OCI-LY7 (cell line): ENCODE measurements at regions not wholly inside any gene's neighbourhood (a gene's known extent, or its start where the extent isn't known, plus 50 kb on each side); places are given as distances from the start of the nearest gene placed in this dataset.

Experiments
- BruUV-seq: library from RNA; stranded (reverse); fragments of 400-500 nt; replicated peaks from 2 replicates; lab custom pipeline; 2021; lab: Mats Ljungman, UMichigan
- CTCF ChIA-PET: fragments of 300-600 bp; sonication (Branson Sonifier 250); formaldehyde crosslinking; loops from one replicate; lab custom pipeline; 2022; ENCODE audit warnings: antibody characterized with exemption; ENCODE audit not compliant: unreplicated experiment; lab: Charles Lee
- POLR2A ChIA-PET: fragments of 300-600 bp; sonication (Branson Sonifier 250); formaldehyde crosslinking; loops from one replicate; lab custom pipeline; 2022; ENCODE audit warnings: antibody characterized with exemption; lab: Charles Lee
- DNase-seq: peaks from one replicate; pipeline ENCODE4 v3.0.0-alpha.2; 2015; ENCODE audit warnings: low spot score
- H2AFZ ChIP-seq: fragments of 200-600 bp; sonication (generic), shearing (Covaris generic); 2 replicates; pipeline ENCODE4 v1.6.1; 2014; ENCODE audit warnings: mild to moderate bottlenecking, antibody characterized with exemption, low read length, moderate library complexity
- H3K27ac ChIP-seq: fragments of 200-600 bp; sonication (generic); 2 replicates; pipeline ENCODE4 v1.5.1; 2014; ENCODE audit warnings: mixed run types, low read depth, mild to moderate bottlenecking, moderate library complexity, low read length, inconsistent platforms; ENCODE audit not compliant: poor library complexity, severe bottlenecking
- H3K36me3 ChIP-seq: fragments of 200-600 bp; sonication (generic); 2 replicates; pipeline ENCODE4 v1.6.1; 2014; ENCODE audit warnings: mild to moderate bottlenecking, antibody characterized with exemption, low read length, moderate library complexity, mixed read lengths; ENCODE audit not compliant: insufficient read depth
- H3K4me1 ChIP-seq: fragments of 200-600 bp; sonication (generic); 2 replicates; pipeline ENCODE4 v1.5.1; 2014; ENCODE audit warnings: mild to moderate bottlenecking, low read length; ENCODE audit not compliant: insufficient read depth, poor library complexity, severe bottlenecking
- H3K4me2 ChIP-seq: fragments of 200-600 bp; sonication (generic); 2 replicates; pipeline ENCODE4 v1.6.1; 2014; ENCODE audit warnings: mild to moderate bottlenecking, low read length
- H3K4me3 ChIP-seq: fragments of 200-600 bp; sonication (generic); 2 replicates; pipeline ENCODE4 v1.5.1; 2014; ENCODE audit warnings: mild to moderate bottlenecking, low read depth, low read length; ENCODE audit not compliant: poor library complexity, severe bottlenecking
- H3K79me2 ChIP-seq: fragments of 200-600 bp; sonication (generic); 2 replicates; pipeline ENCODE4 v1.6.1; 2016; ENCODE audit warnings: low read depth, mild to moderate bottlenecking, low read length, moderate library complexity, mixed read lengths; ENCODE audit not compliant: insufficient read depth
- H3K9me2 ChIP-seq: fragments of 200-600 bp; sonication (generic); 2 replicates; pipeline ENCODE4 v1.6.1; 2016; ENCODE audit warnings: mild to moderate bottlenecking, low read length, mixed read lengths; ENCODE audit not compliant: insufficient read depth
- H3K9me3 ChIP-seq: fragments of 200-600 bp; sonication (generic); 2 replicates; pipeline ENCODE4 v1.6.1; 2014; ENCODE audit warnings: mild to moderate bottlenecking, mixed run types, low read length, mixed read lengths
- H4K20me1 ChIP-seq: fragments of 200-600 bp; sonication (generic); 2 replicates; pipeline ENCODE4 v1.6.1; 2014; ENCODE audit warnings: mild to moderate bottlenecking, antibody characterized with exemption, low read length, moderate library complexity, mixed read lengths; ENCODE audit not compliant: insufficient read depth
- CTCF ChIP-seq: fragments of 200-600 bp; sonication (generic); conservative IDR thresholded peaks from 2 replicates; pipeline ENCODE4 v1.5.1; 2014; ENCODE audit warnings: mild to moderate bottlenecking, antibody characterized with exemption, low read length, moderate library complexity, mixed read lengths
- EZH2phosphoT487 ChIP-seq: fragments of 200-600 bp; sonication (generic); IDR thresholded peaks from 2 replicates; pipeline ENCODE4 v1.6.1; 2018; ENCODE audit warnings: low read depth, borderline replicate concordance, mild to moderate bottlenecking, mixed run types, antibody characterized with exemption, low read length, moderate library complexity, mixed read lengths
- intact Hi-C: fragments of 100-400 bp; cut with micrococcal nuclease; formaldehyde crosslinking; loops from one replicate; pipeline ENCODE4 v1.10.0; 2022; ENCODE audit not compliant: unreplicated experiment

- Histone ChIP-seq H4K20me1 (no peaks in the 10 kb centered on the region), H3K4me3 (no peak overlapping the region), H3K27ac (no peak overlapping the region), H3K4me2 (no peak overlapping the region), H3K9me2 (no peaks in the 10 kb centered on the region), H3K36me3 (no peaks in the 10 kb centered on the region), H3K79me2 (no peaks in the 10 kb centered on the region), H3K9me3 (no peaks in the 10 kb centered on the region), H3K4me1 (no peaks in the 10 kb centered on the region), H2AFZ (no peak overlapping the region)
- TF ChIP-seq CTCF (no peak), EZH2phosphoT487 (no peak)
- no peak for DNase-seq
- CTCF ChIA-PET: interaction anchor here (0.6 kb wide), 1 partner anchor 458 kb away, joined by 8 read pairs; no protein-coding TSS in a partner anchor
- intact Hi-C loops: no loop called here
- BruUV-seq: no TSS peak
- POLR2A ChIA-PET: interaction anchor here (0.6 kb wide), 1 partner anchor 378 kb away, joined by 3 read pairs; no protein-coding TSS in a partner anchor
These were observed 481.3 kb downstream of the ZSWIM6 start for GRCh38 chr5:61813361-61813760.

- no peaks in the 10 kb centered on the region for H3K9me3 ChIP-seq
- no TSS peak for BruUV-seq
- POLR2A ChIA-PET: no interaction called here
These were observed 483.3 kb downstream of the ZSWIM6 start for GRCh38 chr5:61815339-61815738.

More at GRCh38 chr5:61815339-61815738, 483.3 kb downstream of the ZSWIM6 start:
- Histone ChIP-seq H3K36me3 (no peaks in the 10 kb centered on the region), H2AFZ (no peak overlapping the region), H3K79me2 (no peaks in the 10 kb centered on the region), H3K9me2 (no peaks in the 10 kb centered on the region), H3K4me2 (no peak overlapping the region), H4K20me1 (no peaks in the 10 kb centered on the region), H3K27ac (no peak overlapping the region), H3K4me1 (no peaks in the 10 kb centered on the region), H3K4me3 (no peak overlapping the region)
- intact Hi-C loops: no loop called here
- no peak for TF ChIP-seq EZH2phosphoT487
- TF ChIP-seq CTCF: no peak
- DNase-seq: no peak
- CTCF ChIA-PET: no interaction called here
